HepG2 (cell line): ENCODE measurements at regions not wholly inside any gene's neighbourhood (a gene's known extent, or its start where the extent isn't known, plus 50 kb on each side); places are given as distances from the start of the nearest gene placed in this dataset.

Experiments
- ATAC-seq: fragments of 200-7000 bp; cut with Tn5 transposase; 3 replicates; pipeline ENCODE4 v1.9.1; 2020; ENCODE audit warnings: mild to moderate bottlenecking, moderate library complexity
- BruUV-seq: library from RNA; stranded (reverse); fragments of 400-500 nt; replicated peaks from 2 replicates; lab custom pipeline; 2021; lab: Mats Ljungman, UMichigan
- CTCF ChIA-PET: fragments of 300-600 bp; formaldehyde crosslinking; extraction: SDS; loops from one replicate; lab custom pipeline; 2021; ENCODE audit warnings: low total read pairs, inconsistent platforms, low intra/inter-chr PET ratio; lab: Yijun Ruan, JAX
- POLR2A ChIA-PET: fragments of 350-600 bp; sonication (Branson Sonifier 250); formaldehyde crosslinking; loops from one replicate; lab custom pipeline; 2020; ENCODE audit warnings: antibody characterized with exemption, inconsistent platforms; lab: Yijun Ruan, JAX
- DNase-seq: peaks from one replicate; pipeline ENCODE4 v3.0.0-alpha.2; 2015; ENCODE audit warnings: low spot score
- FAIRE-seq: peaks from 3 replicates; lab custom pipeline; 2011; peaks lifted over from hg19 to GRCh38; lab: Jason Lieb, UNC
- H2AFZ ChIP-seq: one replicate; pipeline ENCODE4 v1.6.1; 2011; ENCODE audit warnings: low read length, inconsistent platforms
- H3K27ac ChIP-seq: fragments of 300-600 bp; 3 replicates; pipeline ENCODE4 v1.8.0; 2011; ENCODE audit warnings: mixed run types, mild to moderate bottlenecking, mixed read lengths, low read length, inconsistent platforms; ENCODE audit not compliant: insufficient read depth; ENCODE audit errors: extremely low read length
- H3K27me3 ChIP-seq, 2 experiments: fragments of 200-600 bp in 1 of 2; 2 replicates in 1 of 2; 3 replicates in 1 of 2; pipeline versions ENCODE4 v1.6.0 to v1.8.0; 2011; ENCODE audit warnings: low read length in 2 of 2, mild to moderate bottlenecking in 2 of 2, moderate library complexity in 2 of 2, inconsistent platforms in 1 of 2; ENCODE audit not compliant: insufficient read depth in 2 of 2, control insufficient read depth in 1 of 2
- H3K36me3 ChIP-seq, 2 experiments: fragments of 200-600 bp in 1 of 2; replicated peaks in 1 of 2; 2 replicates in 1 of 2; 3 replicates in 1 of 2; pipeline versions ENCODE4 v1.5.1 to v1.8.0; 2011; ENCODE audit warnings: low read length in 2 of 2, inconsistent platforms in 1 of 2; ENCODE audit not compliant: insufficient read depth in 2 of 2, control insufficient read depth in 1 of 2
- H3K4me1 ChIP-seq: 2 replicates; pipeline ENCODE4 v1.5.1; 2012; ENCODE audit warnings: low read length, inconsistent platforms; ENCODE audit not compliant: insufficient read depth
- H3K4me2 ChIP-seq: 2 replicates; pipeline ENCODE4 v1.6.0; 2011; ENCODE audit warnings: low read depth, low read length, inconsistent platforms
- H3K4me3 ChIP-seq, 3 experiments: fragments of 200-600 bp in 1 of 3; sonication (generic), shearing (Covaris generic) in 1 of 3; replicated peaks in 1 of 3; 2 replicates each; pipeline ENCODE4 v1.5.1; 2011 to 2016; ENCODE audit warnings: low read length in 3 of 3, inconsistent platforms in 2 of 3, low read depth in 2 of 3, mild to moderate bottlenecking in 2 of 3, control low read depth in 1 of 3, mixed read lengths in 1 of 3; ENCODE audit not compliant: insufficient read depth in 1 of 3
- H3K79me2 ChIP-seq: one replicate; pipeline ENCODE4 v1.6.1; 2011; ENCODE audit warnings: low read length, inconsistent platforms; ENCODE audit not compliant: insufficient read depth
- H3K9ac ChIP-seq: 2 replicates; pipeline ENCODE4 v1.6.0; 2011; ENCODE audit warnings: mild to moderate bottlenecking, low read depth, low read length, inconsistent platforms; ENCODE audit not compliant: insufficient read depth
- H3K9me3 ChIP-seq: 2 replicates; pipeline ENCODE4 v1.5.1; 2012; ENCODE audit warnings: mild to moderate bottlenecking, low read length
- H4K20me1 ChIP-seq: 2 replicates; pipeline ENCODE4 v1.6.0; 2011; ENCODE audit warnings: inconsistent platforms, mild to moderate bottlenecking, low read length, moderate library complexity; ENCODE audit not compliant: insufficient read depth
- AHR ChIP-seq: IDR thresholded peaks from 2 replicates; pipeline ENCODE4 v1.6.1; 2018; ENCODE audit warnings: missing genetic modification reagents, missing compliant biosample characterization
- ATRX ChIP-seq: sonication (generic); formaldehyde crosslinking; IDR thresholded peaks from 2 replicates; pipeline ENCODE4 v1.4.0; 2020; ENCODE audit warnings: missing genetic modification reagents, borderline replicate concordance
- HHEX ChIP-seq: IDR thresholded peaks from 2 replicates; pipeline ENCODE4 v1.6.1; 2016; ENCODE audit warnings: control low read depth
- ZNF282 ChIP-seq: fragments of 450-650 bp; IDR thresholded peaks from 2 replicates; pipeline ENCODE4 v1.6.1; 2018; ENCODE audit not compliant: partially characterized antibody
- ZNF343 ChIP-seq: sonication (generic); formaldehyde crosslinking; IDR thresholded peaks from 2 replicates; pipeline ENCODE4 v1.4.0; 2020; ENCODE audit warnings: mild to moderate bottlenecking, missing genetic modification reagents
- ZNF709 ChIP-seq: sonication (generic); formaldehyde crosslinking; IDR thresholded peaks from 2 replicates; pipeline ENCODE4 v1.5.0; 2020; ENCODE audit warnings: mild to moderate bottlenecking, missing genetic modification reagents
- ZNF777 ChIP-seq: sonication (generic); formaldehyde crosslinking; IDR thresholded peaks from 2 replicates; pipeline ENCODE4 v1.4.0; 2020; ENCODE audit warnings: missing genetic modification reagents
- WGBS: methylation state at CpG from one replicate; pipeline ENCODE4 v1.1.6; 2017; ENCODE audit warnings: low lambda C conversion rate; 5-methylcytosine and 5-hydroxymethylcytosine counted together
- in situ Hi-C: cut with HindIII; loops from 2 replicates; pipeline ENCODE4 v1.10.0; 2017; ENCODE audit warnings: low pct_unique_long_range_greater_than_20kb; ENCODE audit not compliant: extremely low pct_ligation_motif_present
- intact Hi-C: fragments of 100-400 bp; cut with micrococcal nuclease; formaldehyde crosslinking; loops from one replicate; pipeline ENCODE4 v1.10.0; 2022; ENCODE audit not compliant: unreplicated experiment
- TF ChIP-seq, protein P1 (sequence below), 2 experiments: fragments of 450-650 bp in 1 of 2; sonication (generic) in 1 of 2; formaldehyde crosslinking in 1 of 2; IDR thresholded peaks; 2 replicates each; pipeline versions ENCODE4 v1.6.1 to v1.8.0; 2016 to 2022; ENCODE audit warnings: antibody characterized with exemption in 1 of 2, mild to moderate bottlenecking in 1 of 2, missing genetic modification reagents in 1 of 2
- TF ChIP-seq, protein P2 (sequence below): sonication (generic); formaldehyde crosslinking; IDR thresholded peaks from 2 replicates; pipeline ENCODE4 v1.5.0; 2020; ENCODE audit warnings: missing genetic modification reagents

DNA sequence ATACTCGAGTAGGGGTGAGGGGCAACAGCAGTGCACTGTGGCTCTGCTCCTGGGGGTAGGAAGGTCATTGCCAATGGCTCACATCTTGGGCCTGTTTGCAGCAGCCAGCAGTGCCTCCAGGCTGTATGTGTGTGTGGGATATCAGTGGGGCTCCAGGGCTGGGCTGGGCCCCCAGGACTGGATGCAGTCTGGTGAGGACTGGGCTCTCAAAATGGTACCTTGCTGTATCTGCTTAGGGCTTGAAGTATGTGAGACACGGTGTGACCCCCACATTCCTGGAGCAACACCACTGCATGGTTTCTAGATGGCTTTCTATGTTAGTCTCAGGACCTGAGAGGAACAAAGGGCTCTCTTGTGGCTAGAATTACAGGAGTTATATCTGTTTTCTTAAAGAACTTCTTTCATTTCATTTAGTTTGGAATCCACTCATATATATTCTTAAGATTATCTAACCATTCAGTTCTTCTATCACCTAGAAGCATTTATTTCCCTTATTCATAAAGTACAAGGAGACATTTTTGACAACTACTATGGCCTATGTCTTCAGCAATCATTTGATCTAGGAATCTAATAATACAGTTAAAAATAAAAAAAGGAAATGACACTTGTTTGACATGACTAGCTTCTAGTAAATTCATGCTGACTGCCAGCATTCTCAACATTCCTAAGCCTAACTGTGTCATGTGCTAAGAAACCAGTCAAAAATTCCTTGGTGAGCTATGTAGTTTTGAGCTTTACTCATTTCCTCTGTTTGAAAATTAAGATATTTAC, 443.2 kb upstream of the SEMA3A start:
- no peak for DNase-seq
- Histone ChIP-seq H4K20me1 (no peaks in the 10 kb centered on the region), H3K9me3 (peaks cover 10% of the 10 kb centered on the region; the same call in 1 of the 2 replicates), H3K4me1 (no peaks in the 10 kb centered on the region), H3K9ac (no peak overlapping the region), H3K79me2 (no peaks in the 10 kb centered on the region), H3K27ac (no peak overlapping the region), H3K4me3 (no peak overlapping the region), H2AFZ (no peak overlapping the region), H3K4me2 (no peak overlapping the region), H3K36me3 (no peaks in the 10 kb centered on the region), H3K27me3 (no peaks in the 10 kb centered on the region)
- in situ Hi-C loops: no loop called here
- POLR2A ChIA-PET: no interaction called here
- intact Hi-C loops: no loop called here
- BruUV-seq: no TSS peak
- no peak for ATAC-seq
- WGBS: 0% methylated on average over 1 of the region's 2 CpGs
- FAIRE-seq: no peak
- TF ChIP-seq ZNF709 (CRISPR knock-in tag): no peak
- CTCF ChIA-PET: no interaction called here

DNA sequence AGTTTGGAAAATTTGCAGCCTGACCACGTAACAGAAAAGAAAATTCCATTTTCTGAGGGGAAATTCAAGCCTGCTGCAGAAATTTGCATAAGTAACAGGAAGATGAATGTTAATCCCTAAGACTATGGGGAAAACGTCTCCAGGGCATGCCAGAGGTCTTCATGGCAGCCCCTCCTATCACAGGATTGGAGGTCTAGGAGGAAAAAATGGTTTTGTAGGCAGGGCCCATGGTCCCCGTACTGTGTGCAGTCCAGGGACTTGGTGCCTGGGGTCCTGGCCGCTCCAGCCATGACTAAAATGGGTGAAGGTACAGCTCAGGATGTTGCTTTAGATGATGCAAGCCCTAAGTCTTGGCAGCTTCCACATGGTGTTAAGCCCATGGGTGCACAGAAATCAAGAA, 437.3 kb upstream of the SEMA3A start:
- no peaks in the 10 kb centered on the region for H3K79me2 ChIP-seq
- no peaks in the 10 kb centered on the region for H3K4me1 ChIP-seq
- H2AFZ ChIP-seq: no peak overlapping the region
- CTCF ChIA-PET: no interaction called here
- intact Hi-C loops (no loop called here), in situ Hi-C loops (no loop called here)
- H3K4me3 ChIP-seq: no peak overlapping the region
- H3K36me3 ChIP-seq: no peaks in the 10 kb centered on the region
- POLR2A ChIA-PET: no interaction called here
- H3K9me3 ChIP-seq: peaks cover 17% of the 10 kb centered on the region; the same call in 1 of the 2 replicates
- no peak for DNase-seq
- no peak overlapping the region for H3K27ac ChIP-seq
- FAIRE-seq: no peak
- WGBS: 0% methylated on average over 2 of the region's 4 CpGs
- H3K4me2 ChIP-seq: no peak overlapping the region
- no peak for ATAC-seq
- no peaks in the 10 kb centered on the region for H3K27me3 ChIP-seq
- no TSS peak for BruUV-seq
- H4K20me1 ChIP-seq: no peaks in the 10 kb centered on the region
- no peak overlapping the region for H3K9ac ChIP-seq
- TF ChIP-seq ATRX (CRISPR knock-in tag): no peak
- no peak for TF ChIP-seq ZNF343 (CRISPR knock-in tag)
- no peak for TF ChIP-seq ZNF777 (CRISPR knock-in tag)
- TF ChIP-seq HHEX: no peak
- no peak for TF ChIP-seq ZNF282
- TF ChIP-seq, protein P1, sequence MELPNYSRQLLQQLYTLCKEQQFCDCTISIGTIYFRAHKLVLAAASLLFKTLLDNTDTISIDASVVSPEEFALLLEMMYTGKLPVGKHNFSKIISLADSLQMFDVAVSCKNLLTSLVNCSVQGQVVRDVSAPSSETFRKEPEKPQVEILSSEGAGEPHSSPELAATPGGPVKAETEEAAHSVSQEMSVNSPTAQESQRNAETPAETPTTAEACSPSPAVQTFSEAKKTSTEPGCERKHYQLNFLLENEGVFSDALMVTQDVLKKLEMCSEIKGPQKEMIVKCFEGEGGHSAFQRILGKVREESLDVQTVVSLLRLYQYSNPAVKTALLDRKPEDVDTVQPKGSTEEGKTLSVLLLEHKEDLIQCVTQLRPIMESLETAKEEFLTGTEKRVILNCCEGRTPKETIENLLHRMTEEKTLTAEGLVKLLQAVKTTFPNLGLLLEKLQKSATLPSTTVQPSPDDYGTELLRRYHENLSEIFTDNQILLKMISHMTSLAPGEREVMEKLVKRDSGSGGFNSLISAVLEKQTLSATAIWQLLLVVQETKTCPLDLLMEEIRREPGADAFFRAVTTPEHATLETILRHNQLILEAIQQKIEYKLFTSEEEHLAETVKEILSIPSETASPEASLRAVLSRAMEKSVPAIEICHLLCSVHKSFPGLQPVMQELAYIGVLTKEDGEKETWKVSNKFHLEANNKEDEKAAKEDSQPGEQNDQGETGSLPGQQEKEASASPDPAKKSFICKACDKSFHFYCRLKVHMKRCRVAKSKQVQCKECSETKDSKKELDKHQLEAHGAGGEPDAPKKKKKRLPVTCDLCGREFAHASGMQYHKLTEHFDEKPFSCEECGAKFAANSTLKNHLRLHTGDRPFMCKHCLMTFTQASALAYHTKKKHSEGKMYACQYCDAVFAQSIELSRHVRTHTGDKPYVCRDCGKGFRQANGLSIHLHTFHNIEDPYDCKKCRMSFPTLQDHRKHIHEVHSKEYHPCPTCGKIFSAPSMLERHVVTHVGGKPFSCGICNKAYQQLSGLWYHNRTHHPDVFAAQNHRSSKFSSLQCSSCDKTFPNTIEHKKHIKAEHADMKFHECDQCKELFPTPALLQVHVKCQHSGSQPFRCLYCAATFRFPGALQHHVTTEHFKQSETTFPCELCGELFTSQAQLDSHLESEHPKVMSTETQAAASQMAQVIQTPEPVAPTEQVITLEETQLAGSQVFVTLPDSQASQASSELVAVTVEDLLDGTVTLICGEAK (IDR thresholded peaks at IDR 0.05): no peak
- TF ChIP-seq, protein P1 (CRISPR knock-in tag; IDR thresholded peaks at IDR 0.05): no peak
- TF ChIP-seq, protein P2, sequence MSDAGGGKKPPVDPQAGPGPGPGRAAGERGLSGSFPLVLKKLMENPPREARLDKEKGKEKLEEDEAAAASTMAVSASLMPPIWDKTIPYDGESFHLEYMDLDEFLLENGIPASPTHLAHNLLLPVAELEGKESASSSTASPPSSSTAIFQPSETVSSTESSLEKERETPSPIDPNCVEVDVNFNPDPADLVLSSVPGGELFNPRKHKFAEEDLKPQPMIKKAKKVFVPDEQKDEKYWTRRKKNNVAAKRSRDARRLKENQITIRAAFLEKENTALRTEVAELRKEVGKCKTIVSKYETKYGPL: no peak
- no peak for TF ChIP-seq AHR (CRISPR knock-in tag)
